H9 (cell line): ENCODE measurements at regions not wholly inside any gene's neighbourhood (a gene's known extent, or its start where the extent isn't known, plus 50 kb on each side); places are given as distances from the start of the nearest gene placed in this dataset.

Experiments
- DNase-seq: peaks from one replicate; pipeline ENCODE4 v3.0.0-alpha.2; 2017
- H2AFZ ChIP-seq: one replicate; pipeline ENCODE4 v1.6.1; 2013; ENCODE audit warnings: mild to moderate bottlenecking, low read length, control low read depth, moderate library complexity
- H2AK5ac ChIP-seq: 2 replicates; pipeline ENCODE4 v1.6.1; 2013; ENCODE audit warnings: low read length, control low read depth, mixed read lengths; ENCODE audit not compliant: insufficient read length
- H2BK120ac ChIP-seq: one replicate; pipeline ENCODE4 v1.6.1; 2013; ENCODE audit warnings: low read depth, mild to moderate bottlenecking, low read length, control low read depth, inconsistent platforms; ENCODE audit not compliant: poor library complexity, severe bottlenecking
- H2BK12ac ChIP-seq: 2 replicates; pipeline ENCODE4 v1.6.1; 2013; ENCODE audit warnings: low read length, control low read depth, mixed read lengths, low read depth; ENCODE audit not compliant: insufficient read length
- H2BK15ac ChIP-seq: 2 replicates; pipeline ENCODE4 v1.6.1; 2013; ENCODE audit warnings: low read depth, low read length, control low read depth
- H2BK20ac ChIP-seq: one replicate; pipeline ENCODE4 v1.6.1; 2013; ENCODE audit warnings: low read depth, mild to moderate bottlenecking, low read length, control low read depth, inconsistent platforms; ENCODE audit not compliant: poor library complexity, severe bottlenecking
- H2BK5ac ChIP-seq: 2 replicates; pipeline ENCODE4 v1.6.1; 2013; ENCODE audit warnings: low read length, control low read depth, mixed read lengths; ENCODE audit not compliant: insufficient read length
- H3K14ac ChIP-seq: 2 replicates; pipeline ENCODE4 v1.6.1; 2013; ENCODE audit warnings: low read length, control low read depth; ENCODE audit not compliant: insufficient read depth
- H3K18ac ChIP-seq: 2 replicates; pipeline ENCODE4 v1.6.1; 2013; ENCODE audit warnings: low read depth, mild to moderate bottlenecking, mixed read lengths, low read length, control low read depth; ENCODE audit not compliant: insufficient read length
- H3K23ac ChIP-seq: 2 replicates; pipeline ENCODE4 v1.6.1; 2013; ENCODE audit warnings: low read length, control low read depth, mixed read lengths, low read depth; ENCODE audit not compliant: insufficient read length
- H3K23me2 ChIP-seq: 2 replicates; pipeline ENCODE4 v1.6.1; 2013; ENCODE audit warnings: low read depth, mild to moderate bottlenecking, mixed read lengths, low read length, control low read depth; ENCODE audit not compliant: insufficient read length, poor library complexity, severe bottlenecking
- H3K27ac ChIP-seq: 2 replicates; pipeline ENCODE4 v1.5.1; 2013; ENCODE audit warnings: low read length, control low read depth, mixed read lengths, low read depth; ENCODE audit not compliant: insufficient read length
- H3K27me3 ChIP-seq: 2 replicates; pipeline ENCODE4 v1.6.1; 2013; ENCODE audit warnings: low read length, control low read depth, inconsistent platforms; ENCODE audit not compliant: insufficient read depth
- H3K4ac ChIP-seq: 2 replicates; pipeline ENCODE4 v1.6.1; 2013; ENCODE audit warnings: low read depth, mild to moderate bottlenecking, control low read depth, inconsistent platforms, low read length, moderate library complexity
- H3K4me1 ChIP-seq: 2 replicates; pipeline ENCODE4 v1.6.1; 2013; ENCODE audit warnings: low read length, control low read depth, inconsistent platforms; ENCODE audit not compliant: insufficient read depth
- H3K4me2 ChIP-seq: 2 replicates; pipeline ENCODE4 v1.6.1; 2013; ENCODE audit warnings: low read length, control low read depth, mixed read lengths; ENCODE audit not compliant: insufficient read length, insufficient read depth
- H3K56ac ChIP-seq: 2 replicates; pipeline ENCODE4 v1.6.1; 2013; ENCODE audit warnings: low read depth, mild to moderate bottlenecking, mixed read lengths, low read length, control low read depth; ENCODE audit not compliant: insufficient read length
- H3K79me1 ChIP-seq: 2 replicates; pipeline ENCODE4 v1.6.1; 2013; ENCODE audit warnings: low read depth, mild to moderate bottlenecking, moderate library complexity, low read length, control low read depth, inconsistent platforms; ENCODE audit not compliant: insufficient read depth, poor library complexity, severe bottlenecking
- H3K79me2 ChIP-seq: 2 replicates; pipeline ENCODE4 v1.6.1; 2013; ENCODE audit warnings: low read length, control low read depth, inconsistent platforms; ENCODE audit not compliant: insufficient read depth
- H3K9ac ChIP-seq: 2 replicates; pipeline ENCODE4 v1.6.1; 2013; ENCODE audit warnings: low read length, control low read depth, mixed read lengths; ENCODE audit not compliant: insufficient read length; ENCODE audit errors: extremely low read depth
- H3K9me3 ChIP-seq: one replicate; pipeline ENCODE4 v1.6.1; 2013; ENCODE audit warnings: low read depth, low read length, inconsistent platforms; ENCODE audit not compliant: control insufficient read depth
- H3T11ph ChIP-seq: one replicate; pipeline ENCODE4 v1.6.1; 2013; ENCODE audit warnings: mild to moderate bottlenecking, low read length, control low read depth, inconsistent platforms
- H4K20me1 ChIP-seq: one replicate; pipeline ENCODE4 v1.6.1; 2013; ENCODE audit not compliant: control insufficient read depth, insufficient read length, insufficient read depth
- H4K5ac ChIP-seq: 2 replicates; pipeline ENCODE4 v1.6.1; 2013; ENCODE audit warnings: low read depth, mild to moderate bottlenecking, mixed read lengths, low read length, control low read depth; ENCODE audit not compliant: insufficient read length
- H4K8ac ChIP-seq: replicated peaks from 2 replicates; pipeline ENCODE4 v1.6.1; 2013; ENCODE audit warnings: low read length, control low read depth, mixed read lengths, low read depth; ENCODE audit not compliant: insufficient read length
- H4K91ac ChIP-seq: 2 replicates; pipeline ENCODE4 v1.6.1; 2013; ENCODE audit warnings: low read depth, mild to moderate bottlenecking, moderate library complexity, mixed read lengths, low read length, control low read depth; ENCODE audit not compliant: insufficient read length
- H3K27ac Mint-ChIP-seq, 3 experiments: 2 replicates in 2 of 3; 3 replicates in 1 of 3; pipeline ENCODE4 v1.8.0; 2020 to 2021; ENCODE audit warnings: mixed read lengths in 3 of 3, mild to moderate bottlenecking in 1 of 3, moderate library complexity in 1 of 3
- H3K27me3 Mint-ChIP-seq: 2 replicates; pipeline ENCODE4 v1.8.0; 2021; ENCODE audit warnings: low read depth, mild to moderate bottlenecking, moderate library complexity, mixed read lengths
- H3K36me3 Mint-ChIP-seq, 3 experiments: 2 replicates in 2 of 3; 3 replicates in 1 of 3; pipeline ENCODE4 v1.8.0; 2020 to 2021; ENCODE audit warnings: low read depth in 3 of 3, mixed read lengths in 3 of 3; ENCODE audit not compliant: insufficient read depth in 1 of 3
- H3K4me1 Mint-ChIP-seq, 2 experiments: 2 replicates each; pipeline ENCODE4 v1.8.0; 2020; ENCODE audit warnings: mixed read lengths in 2 of 2
- H3K4me3 Mint-ChIP-seq, 2 experiments: 2 replicates in 1 of 2; 3 replicates in 1 of 2; pipeline ENCODE4 v1.8.0; 2020 to 2021; ENCODE audit warnings: mild to moderate bottlenecking in 2 of 2, mixed read lengths in 2 of 2, moderate library complexity in 1 of 2
- H3K9me3 Mint-ChIP-seq, 2 experiments: 2 replicates in 1 of 2; 3 replicates in 1 of 2; pipeline ENCODE4 v1.8.0; 2020; ENCODE audit warnings: mild to moderate bottlenecking in 2 of 2, mixed read lengths in 2 of 2, moderate library complexity in 1 of 2
- TF ChIP-seq, protein P1 (sequence below): fragments of 200-600 bp; sonication (generic); conservative IDR thresholded peaks from 3 replicates; pipeline ENCODE4 v1.8.0; 2021; ENCODE audit warnings: antibody characterized with exemption, mild to moderate bottlenecking

DNA sequence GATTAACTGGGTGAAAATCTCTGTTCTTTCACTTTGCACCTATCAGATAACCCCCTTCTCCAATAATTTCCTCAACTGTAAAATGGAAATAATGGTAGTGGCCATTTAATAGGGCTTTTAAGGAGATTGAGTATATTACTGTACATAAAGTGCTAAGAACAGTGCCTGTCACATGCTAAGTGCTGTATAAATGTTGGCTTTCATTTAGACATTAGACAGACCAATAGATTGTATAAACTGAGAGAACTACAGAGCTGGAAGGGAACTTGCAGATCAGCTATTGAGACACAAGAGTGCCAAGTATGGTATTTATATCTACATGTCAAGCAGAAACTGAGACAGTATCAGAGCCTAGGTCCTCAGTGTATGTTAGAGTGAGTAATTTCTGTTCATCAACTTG lies 934.7 kb downstream of the PLA2G4A start:
- Histone ChIP-seq H4K5ac (no peak overlapping the region), H2AFZ (no peak overlapping the region), H3K56ac (no peak overlapping the region), H2AK5ac (no peak overlapping the region), H4K20me1 (no peaks in the 10 kb centered on the region), H4K8ac (no peak overlapping the region), H3K4ac (no peak overlapping the region), H3K27me3 (no peaks in the 10 kb centered on the region), H3K14ac (no peak overlapping the region), H3K18ac (no peak overlapping the region), H2BK20ac (no peak overlapping the region), H3K4me1 (no peaks in the 10 kb centered on the region; the same call in 1 of the 2 replicates), H3T11ph (no peak overlapping the region), H2BK12ac (no peak overlapping the region), H3K23me2 (no peaks in the 10 kb centered on the region), H3K4me2 (no peak overlapping the region), H3K9me3 (no peaks in the 10 kb centered on the region), H2BK120ac (no peak overlapping the region), H3K23ac (no peak overlapping the region), H2BK5ac (no peak overlapping the region), H3K79me2 (no peaks in the 10 kb centered on the region), H3K27ac (no peak overlapping the region), H4K91ac (no peak overlapping the region), H3K9ac (no peak overlapping the region), H3K79me1 (no peaks in the 10 kb centered on the region), H2BK15ac (no peak overlapping the region)
- Mint-ChIP-seq H3K9me3 (peaks cover 6 to 10% of the 10 kb centered on the region in 2 experiments), H3K4me1 (peaks cover 2 to 15% of the 10 kb centered on the region in 2 experiments; a peak in 3 of 4 replicates), H3K27me3 (peaks cover 2% of the 10 kb centered on the region; the same call in 1 of the 2 replicates), H3K27ac (no peak overlapping the region), H3K4me3 (no peak overlapping the region), H3K36me3 (peaks cover 10% of the 10 kb centered on the region in 3 experiments; a peak in 6 of 7 replicates)
- TF ChIP-seq, protein P1, sequence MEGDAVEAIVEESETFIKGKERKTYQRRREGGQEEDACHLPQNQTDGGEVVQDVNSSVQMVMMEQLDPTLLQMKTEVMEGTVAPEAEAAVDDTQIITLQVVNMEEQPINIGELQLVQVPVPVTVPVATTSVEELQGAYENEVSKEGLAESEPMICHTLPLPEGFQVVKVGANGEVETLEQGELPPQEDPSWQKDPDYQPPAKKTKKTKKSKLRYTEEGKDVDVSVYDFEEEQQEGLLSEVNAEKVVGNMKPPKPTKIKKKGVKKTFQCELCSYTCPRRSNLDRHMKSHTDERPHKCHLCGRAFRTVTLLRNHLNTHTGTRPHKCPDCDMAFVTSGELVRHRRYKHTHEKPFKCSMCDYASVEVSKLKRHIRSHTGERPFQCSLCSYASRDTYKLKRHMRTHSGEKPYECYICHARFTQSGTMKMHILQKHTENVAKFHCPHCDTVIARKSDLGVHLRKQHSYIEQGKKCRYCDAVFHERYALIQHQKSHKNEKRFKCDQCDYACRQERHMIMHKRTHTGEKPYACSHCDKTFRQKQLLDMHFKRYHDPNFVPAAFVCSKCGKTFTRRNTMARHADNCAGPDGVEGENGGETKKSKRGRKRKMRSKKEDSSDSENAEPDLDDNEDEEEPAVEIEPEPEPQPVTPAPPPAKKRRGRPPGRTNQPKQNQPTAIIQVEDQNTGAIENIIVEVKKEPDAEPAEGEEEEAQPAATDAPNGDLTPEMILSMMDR = no peak
- no peak for DNase-seq
